H9 (cell line): ENCODE measurements at regions not wholly inside any gene's neighbourhood (a gene's known extent, or its start where the extent isn't known, plus 50 kb on each side); places are given as distances from the start of the nearest gene placed in this dataset.

Experiments used
- DNase-seq: peaks from one replicate; pipeline ENCODE4 v3.0.0-alpha.2; 2017
- H2AFZ ChIP-seq: one replicate; pipeline ENCODE4 v1.6.1; 2013; ENCODE audit warnings: mild to moderate bottlenecking, low read length, control low read depth, moderate library complexity
- H2AK5ac ChIP-seq: 2 replicates; pipeline ENCODE4 v1.6.1; 2013; ENCODE audit warnings: low read length, control low read depth, mixed read lengths; ENCODE audit not compliant: insufficient read length
- H2BK120ac ChIP-seq: one replicate; pipeline ENCODE4 v1.6.1; 2013; ENCODE audit warnings: low read depth, mild to moderate bottlenecking, low read length, control low read depth, inconsistent platforms; ENCODE audit not compliant: poor library complexity, severe bottlenecking
- H2BK12ac ChIP-seq: 2 replicates; pipeline ENCODE4 v1.6.1; 2013; ENCODE audit warnings: low read length, control low read depth, mixed read lengths, low read depth; ENCODE audit not compliant: insufficient read length
- H2BK15ac ChIP-seq: 2 replicates; pipeline ENCODE4 v1.6.1; 2013; ENCODE audit warnings: low read depth, low read length, control low read depth
- H2BK20ac ChIP-seq: one replicate; pipeline ENCODE4 v1.6.1; 2013; ENCODE audit warnings: low read depth, mild to moderate bottlenecking, low read length, control low read depth, inconsistent platforms; ENCODE audit not compliant: poor library complexity, severe bottlenecking
- H2BK5ac ChIP-seq: 2 replicates; pipeline ENCODE4 v1.6.1; 2013; ENCODE audit warnings: low read length, control low read depth, mixed read lengths; ENCODE audit not compliant: insufficient read length
- H3K14ac ChIP-seq: 2 replicates; pipeline ENCODE4 v1.6.1; 2013; ENCODE audit warnings: low read length, control low read depth; ENCODE audit not compliant: insufficient read depth
- H3K18ac ChIP-seq: 2 replicates; pipeline ENCODE4 v1.6.1; 2013; ENCODE audit warnings: low read depth, mild to moderate bottlenecking, mixed read lengths, low read length, control low read depth; ENCODE audit not compliant: insufficient read length
- H3K23ac ChIP-seq: 2 replicates; pipeline ENCODE4 v1.6.1; 2013; ENCODE audit warnings: low read length, control low read depth, mixed read lengths, low read depth; ENCODE audit not compliant: insufficient read length
- H3K23me2 ChIP-seq: 2 replicates; pipeline ENCODE4 v1.6.1; 2013; ENCODE audit warnings: low read depth, mild to moderate bottlenecking, mixed read lengths, low read length, control low read depth; ENCODE audit not compliant: insufficient read length, poor library complexity, severe bottlenecking
- H3K27ac ChIP-seq: 2 replicates; pipeline ENCODE4 v1.5.1; 2013; ENCODE audit warnings: low read length, control low read depth, mixed read lengths, low read depth; ENCODE audit not compliant: insufficient read length
- H3K27me3 ChIP-seq: 2 replicates; pipeline ENCODE4 v1.6.1; 2013; ENCODE audit warnings: low read length, control low read depth, inconsistent platforms; ENCODE audit not compliant: insufficient read depth
- H3K4ac ChIP-seq: 2 replicates; pipeline ENCODE4 v1.6.1; 2013; ENCODE audit warnings: low read depth, mild to moderate bottlenecking, control low read depth, inconsistent platforms, low read length, moderate library complexity
- H3K4me1 ChIP-seq: 2 replicates; pipeline ENCODE4 v1.6.1; 2013; ENCODE audit warnings: low read length, control low read depth, inconsistent platforms; ENCODE audit not compliant: insufficient read depth
- H3K4me2 ChIP-seq: 2 replicates; pipeline ENCODE4 v1.6.1; 2013; ENCODE audit warnings: low read length, control low read depth, mixed read lengths; ENCODE audit not compliant: insufficient read length, insufficient read depth
- H3K56ac ChIP-seq: 2 replicates; pipeline ENCODE4 v1.6.1; 2013; ENCODE audit warnings: low read depth, mild to moderate bottlenecking, mixed read lengths, low read length, control low read depth; ENCODE audit not compliant: insufficient read length
- H3K79me1 ChIP-seq: 2 replicates; pipeline ENCODE4 v1.6.1; 2013; ENCODE audit warnings: low read depth, mild to moderate bottlenecking, moderate library complexity, low read length, control low read depth, inconsistent platforms; ENCODE audit not compliant: insufficient read depth, poor library complexity, severe bottlenecking
- H3K79me2 ChIP-seq: 2 replicates; pipeline ENCODE4 v1.6.1; 2013; ENCODE audit warnings: low read length, control low read depth, inconsistent platforms; ENCODE audit not compliant: insufficient read depth
- H3K9ac ChIP-seq: 2 replicates; pipeline ENCODE4 v1.6.1; 2013; ENCODE audit warnings: low read length, control low read depth, mixed read lengths; ENCODE audit not compliant: insufficient read length; ENCODE audit errors: extremely low read depth
- H3K9me3 ChIP-seq: one replicate; pipeline ENCODE4 v1.6.1; 2013; ENCODE audit warnings: low read depth, low read length, inconsistent platforms; ENCODE audit not compliant: control insufficient read depth
- H3T11ph ChIP-seq: one replicate; pipeline ENCODE4 v1.6.1; 2013; ENCODE audit warnings: mild to moderate bottlenecking, low read length, control low read depth, inconsistent platforms
- H4K20me1 ChIP-seq: one replicate; pipeline ENCODE4 v1.6.1; 2013; ENCODE audit not compliant: control insufficient read depth, insufficient read length, insufficient read depth
- H4K5ac ChIP-seq: 2 replicates; pipeline ENCODE4 v1.6.1; 2013; ENCODE audit warnings: low read depth, mild to moderate bottlenecking, mixed read lengths, low read length, control low read depth; ENCODE audit not compliant: insufficient read length
- H4K8ac ChIP-seq: replicated peaks from 2 replicates; pipeline ENCODE4 v1.6.1; 2013; ENCODE audit warnings: low read length, control low read depth, mixed read lengths, low read depth; ENCODE audit not compliant: insufficient read length
- H4K91ac ChIP-seq: 2 replicates; pipeline ENCODE4 v1.6.1; 2013; ENCODE audit warnings: low read depth, mild to moderate bottlenecking, moderate library complexity, mixed read lengths, low read length, control low read depth; ENCODE audit not compliant: insufficient read length
- H3K27ac Mint-ChIP-seq, 3 experiments: 2 replicates in 2 of 3; 3 replicates in 1 of 3; pipeline ENCODE4 v1.8.0; 2020 to 2021; ENCODE audit warnings: mixed read lengths in 3 of 3, mild to moderate bottlenecking in 1 of 3, moderate library complexity in 1 of 3
- H3K27me3 Mint-ChIP-seq: 2 replicates; pipeline ENCODE4 v1.8.0; 2021; ENCODE audit warnings: low read depth, mild to moderate bottlenecking, moderate library complexity, mixed read lengths
- H3K36me3 Mint-ChIP-seq, 3 experiments: 2 replicates in 2 of 3; 3 replicates in 1 of 3; pipeline ENCODE4 v1.8.0; 2020 to 2021; ENCODE audit warnings: low read depth in 3 of 3, mixed read lengths in 3 of 3; ENCODE audit not compliant: insufficient read depth in 1 of 3
- H3K4me1 Mint-ChIP-seq, 2 experiments: 2 replicates each; pipeline ENCODE4 v1.8.0; 2020; ENCODE audit warnings: mixed read lengths in 2 of 2
- H3K4me3 Mint-ChIP-seq, 2 experiments: 2 replicates in 1 of 2; 3 replicates in 1 of 2; pipeline ENCODE4 v1.8.0; 2020 to 2021; ENCODE audit warnings: mild to moderate bottlenecking in 2 of 2, mixed read lengths in 2 of 2, moderate library complexity in 1 of 2
- H3K9me3 Mint-ChIP-seq, 2 experiments: 2 replicates in 1 of 2; 3 replicates in 1 of 2; pipeline ENCODE4 v1.8.0; 2020; ENCODE audit warnings: mild to moderate bottlenecking in 2 of 2, mixed read lengths in 2 of 2, moderate library complexity in 1 of 2
- CTCF ChIP-seq: fragments of 200-600 bp; sonication (generic); conservative IDR thresholded peaks from 3 replicates; pipeline ENCODE4 v1.8.0; 2021; ENCODE audit warnings: antibody characterized with exemption, mild to moderate bottlenecking
- WGBS: extraction: QIAGEN DNeasy Blood & Tissue Kit; methylation state at CpG from one replicate; pipeline ENCODE4 v1.1.7; 2013; ENCODE audit warnings: missing lambda C conversion rate, low lambda C conversion rate, mixed read lengths; ENCODE audit not compliant: insufficient read length; ENCODE audit errors: extremely low coverage; 5-methylcytosine and 5-hydroxymethylcytosine counted together

GRCh38 chr20:48338717-48339116, 489.1 kb downstream of the PREX1 start:
- H3K27me3 Mint-ChIP-seq, result peaks cover 7% of the 10 kb centered on the region
- Histone ChIP-seq H3K18ac (no peak overlapping the region), H2BK12ac (no peak overlapping the region), H2BK5ac (no peak overlapping the region), H3K4ac (no peak overlapping the region), H4K8ac (no peak overlapping the region), H3K79me2 (no peaks in the 10 kb centered on the region), H3K56ac (no peak overlapping the region), H2BK15ac (no peak overlapping the region), H3K4me1 (0 out of 2 replicates have a peak, but pooled peaks cover 2% of the 10 kb centered on the region), H3K14ac (no peak overlapping the region), H4K5ac (no peak overlapping the region), H4K20me1 (no peaks in the 10 kb centered on the region), H3K4me2 (no peak overlapping the region), H2BK120ac (no peak overlapping the region), H3K9me3 (no peaks in the 10 kb centered on the region), H4K91ac (no peak overlapping the region), H3K27me3 (no peaks in the 10 kb centered on the region), H3K23me2 (no peaks in the 10 kb centered on the region), H2AFZ (no peak overlapping the region), H2AK5ac (no peak overlapping the region), H3K23ac (no peak overlapping the region), H3T11ph (no peak overlapping the region), H3K9ac (no peak overlapping the region), H2BK20ac (no peak overlapping the region), H3K27ac (no peak overlapping the region), H3K79me1 (no peaks in the 10 kb centered on the region)
- H3K36me3 Mint-ChIP-seq, result no peaks in the 10 kb centered on the region
- H3K4me3 Mint-ChIP-seq, result no peak overlapping the region
- no peak overlapping the region for H3K27ac Mint-ChIP-seq
- no CpG with 5 or more reads among the region's 7 CpGs for WGBS
- TF ChIP-seq CTCF, result no peak
- peaks cover 0 to 3% of the 10 kb centered on the region in 2 experiments; a peak in 2 of 5 replicates for H3K9me3 Mint-ChIP-seq
- peaks cover 18 to 30% of the 10 kb centered on the region in 2 experiments for H3K4me1 Mint-ChIP-seq
- DNase-seq, result no peak
